22Rv1 (cell line): ENCODE measurements at regions not wholly inside any gene's neighbourhood (a gene's known extent, or its start where the extent isn't known, plus 50 kb on each side); places are given as distances from the start of the nearest gene placed in this dataset.

Source experiments
- H3K27ac ChIP-seq: fragments of 450-650 bp; 2 replicates; pipeline ENCODE4 v1.5.1; 2017
- CTCF ChIP-seq: fragments of 450-650 bp; IDR thresholded peaks from 2 replicates; pipeline ENCODE4 v1.5.1; 2017; ENCODE audit warnings: mild to moderate bottlenecking
- ZFX ChIP-seq: fragments of 450-650 bp; IDR thresholded peaks from 2 replicates; pipeline ENCODE4 v1.6.1; 2017; ENCODE audit warnings: antibody characterized with exemption, borderline replicate concordance

GRCh38 chr10:130884456-130884855, 427.1 kb downstream of the TCERG1L start:
- H3K27ac ChIP-seq = no peak overlapping the region
- TF ChIP-seq ZFX (no peak), CTCF (no peak)

- TF ChIP-seq ZFX (no peak), CTCF (no peak)
Measured at GRCh38 chr10:130885021-130885655, 426.4 kb downstream of the TCERG1L start.

DNA sequence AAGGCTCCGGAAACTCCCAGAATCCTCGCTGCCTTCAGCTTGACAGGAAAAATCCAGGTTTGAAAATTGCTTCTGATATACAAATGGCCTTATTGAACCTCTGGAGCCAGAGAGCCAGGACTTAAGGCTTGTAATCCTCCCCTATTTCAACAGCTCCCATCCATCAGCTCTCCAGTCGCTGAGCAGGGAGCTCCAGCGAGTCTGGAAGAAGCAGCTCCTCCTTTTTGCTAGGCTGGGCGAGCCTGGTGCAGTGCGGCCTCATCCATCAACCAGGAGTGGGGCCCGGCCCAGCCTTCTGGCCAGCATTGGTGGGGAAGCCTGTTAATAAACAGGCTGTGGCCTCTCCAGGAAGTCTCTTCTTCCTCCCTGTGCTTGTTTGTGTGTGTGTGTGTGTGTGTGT, 424.4 kb downstream of the TCERG1L start:
- no peak for TF ChIP-seq CTCF
- TF ChIP-seq ZFX = no peak
- no peak overlapping the region for H3K27ac ChIP-seq

More at GRCh38 chr10:130885021-130885655, 426.4 kb downstream of the TCERG1L start:
- no peak overlapping the region for H3K27ac ChIP-seq

DNA sequence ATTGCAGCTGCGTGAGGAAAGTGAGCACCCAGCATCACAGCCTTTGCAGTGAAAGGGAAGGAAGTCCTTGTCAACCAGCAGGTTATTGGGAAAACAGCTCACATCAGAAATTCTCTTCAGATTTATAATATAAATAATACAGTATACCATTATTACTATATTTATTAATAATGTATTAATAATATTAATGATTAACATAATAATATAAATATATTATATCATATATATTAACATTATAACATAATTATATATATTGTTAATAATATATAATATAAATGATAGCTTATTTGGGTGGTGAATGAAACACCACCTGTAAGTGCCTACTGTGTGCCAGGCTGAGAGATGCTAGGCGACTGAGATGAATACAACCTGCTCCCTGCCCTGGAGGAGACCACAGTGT, 423.0 kb downstream of the TCERG1L start:
- TF ChIP-seq CTCF (no peak), ZFX (no peak)
- no peak overlapping the region for H3K27ac ChIP-seq

- no peak for TF ChIP-seq CTCF
- TF ChIP-seq ZFX = no peak
- no peak overlapping the region for H3K27ac ChIP-seq
Measured at GRCh38 chr10:130889240-130889639, 422.3 kb downstream of the TCERG1L start.

DNA sequence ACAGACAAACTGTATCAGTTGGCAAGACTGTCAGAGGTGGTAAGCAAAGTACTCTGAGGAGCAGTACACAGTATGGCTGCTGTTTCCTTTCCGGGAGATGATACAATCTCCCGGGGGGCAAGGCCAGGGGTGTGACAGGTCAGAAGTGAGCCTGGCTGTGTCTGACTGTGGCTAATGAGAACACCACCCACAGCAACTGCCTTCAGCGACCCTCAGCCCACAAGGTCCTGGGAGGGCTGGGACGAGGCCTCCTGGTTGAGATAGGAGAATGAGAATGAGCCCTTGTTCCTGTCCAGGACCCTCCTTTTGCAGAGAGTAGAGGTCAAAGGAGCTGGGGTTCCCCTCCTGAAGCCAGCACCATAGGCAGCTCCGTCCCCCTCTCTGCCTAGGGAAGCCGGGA, 421.7 kb downstream of the TCERG1L start:
- TF ChIP-seq CTCF (no peak), ZFX (no peak)

GRCh38 chr10:130891066-130891465, 420.5 kb downstream of the TCERG1L start:
- TF ChIP-seq ZFX (no peak), CTCF (no peak)
- H3K27ac ChIP-seq = no peak overlapping the region

More for the DNA sequence above, 421.7 kb downstream of the TCERG1L start:
- H3K27ac ChIP-seq = no peak overlapping the region
